ENCODE measurements at regions not wholly inside any gene's neighbourhood (a gene's known extent, or its start where the extent isn't known, plus 50 kb on each side); places are given as distances from the start of the nearest gene placed in this dataset.

DNA sequence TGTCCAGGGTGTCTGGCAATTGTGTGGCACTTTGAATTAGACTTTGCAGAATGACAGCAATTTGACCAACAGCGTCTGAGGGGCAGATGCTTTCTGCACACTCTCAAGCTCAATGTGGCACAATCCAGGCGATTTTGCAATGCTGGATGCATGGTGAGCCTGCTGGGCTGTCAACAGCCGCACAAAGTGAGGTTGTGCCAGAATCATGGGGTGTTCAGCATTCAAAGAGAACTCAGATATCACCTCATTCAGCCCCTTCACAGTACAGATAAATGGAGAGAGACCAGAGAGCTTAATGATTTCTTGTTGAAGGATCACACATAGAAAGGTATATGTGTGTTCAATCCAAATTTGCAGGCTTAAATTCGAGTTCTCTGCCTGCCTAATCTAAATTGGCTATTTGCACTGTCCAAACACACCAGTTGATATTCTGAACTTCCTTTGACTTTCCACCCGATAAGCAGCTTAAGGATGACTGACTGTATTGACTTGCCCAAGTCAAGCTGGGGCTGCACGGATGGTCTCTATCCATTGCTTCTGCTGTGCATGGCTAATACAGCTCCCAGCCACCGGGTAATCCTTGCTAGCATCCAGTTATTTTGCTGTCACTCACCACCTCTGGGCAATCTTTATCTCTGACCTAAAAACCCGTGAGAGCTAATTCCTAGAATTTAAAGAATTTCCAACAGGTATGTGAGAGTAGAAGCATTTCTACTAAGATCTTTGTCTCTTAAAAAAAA lies 157.9 kb upstream of the TAS2R1 start:
- H3K36me3 ChIP-seq (replicated peaks; ENCODE audit: control insufficient read depth, insufficient read depth, low read length): no peaks in the 10 kb centered on the region
- H3K27me3 ChIP-seq (ENCODE audit: control insufficient read depth, insufficient read depth, low read length): no peaks in the 10 kb centered on the region
- no peak for DNase-seq
- H3K4me3 ChIP-seq (ENCODE audit: insufficient read depth, low read depth, low read length): no peak overlapping the region

DNA sequence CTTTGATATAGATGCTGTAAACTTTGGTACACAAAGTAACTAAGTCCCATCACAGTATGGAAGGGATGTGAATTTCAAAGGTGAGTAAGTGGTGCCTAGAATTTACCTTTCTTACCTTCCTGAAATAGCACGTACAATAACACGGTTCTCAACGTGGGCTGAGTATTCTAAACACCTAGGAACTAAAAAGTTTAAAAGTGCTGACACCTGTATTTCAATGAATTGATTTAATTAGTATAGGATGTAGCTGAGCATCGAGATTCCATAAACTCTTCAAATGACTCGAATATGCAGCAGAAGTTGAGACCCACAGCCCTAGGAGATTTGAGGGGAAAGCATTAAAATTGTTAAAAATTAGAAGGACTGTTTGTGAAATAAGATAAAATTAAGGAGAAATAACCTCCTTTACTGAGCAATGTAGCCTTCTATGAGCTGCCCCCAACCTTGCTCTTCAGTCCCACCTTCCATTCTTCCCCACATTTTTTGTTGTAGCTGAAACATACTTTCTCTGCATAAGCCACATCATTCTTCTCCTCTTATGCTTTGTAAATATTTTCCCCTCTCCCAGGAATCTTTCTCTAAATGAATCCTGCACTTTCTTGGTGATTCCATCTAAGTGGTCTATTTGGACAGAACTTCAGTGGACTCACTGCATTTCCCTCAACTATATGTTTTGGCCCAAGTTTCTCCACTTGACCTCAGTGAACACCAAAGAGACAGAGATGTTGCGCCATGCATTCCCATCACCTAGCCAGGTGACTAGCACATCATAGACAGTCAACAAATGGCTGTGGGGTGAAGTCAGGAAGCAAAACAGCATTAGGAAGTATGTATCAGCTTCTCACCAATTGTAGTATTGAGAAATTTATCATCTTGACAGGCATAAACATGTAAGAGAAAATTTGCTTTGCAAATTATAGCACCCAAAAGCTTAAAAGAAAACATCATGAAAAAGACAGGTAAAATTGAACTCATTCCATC lies 156.5 kb upstream of the TAS2R1 start:
- Histone ChIP-seq H3K4me3 (ENCODE audit: insufficient read depth, low read depth, low read length) (no peak overlapping the region), H3K27me3 (ENCODE audit: control insufficient read depth, insufficient read depth, low read length) (no peaks in the 10 kb centered on the region), H3K36me3 (replicated peaks; ENCODE audit: control insufficient read depth, insufficient read depth, low read length) (no peaks in the 10 kb centered on the region)
- no peak for DNase-seq

DNA sequence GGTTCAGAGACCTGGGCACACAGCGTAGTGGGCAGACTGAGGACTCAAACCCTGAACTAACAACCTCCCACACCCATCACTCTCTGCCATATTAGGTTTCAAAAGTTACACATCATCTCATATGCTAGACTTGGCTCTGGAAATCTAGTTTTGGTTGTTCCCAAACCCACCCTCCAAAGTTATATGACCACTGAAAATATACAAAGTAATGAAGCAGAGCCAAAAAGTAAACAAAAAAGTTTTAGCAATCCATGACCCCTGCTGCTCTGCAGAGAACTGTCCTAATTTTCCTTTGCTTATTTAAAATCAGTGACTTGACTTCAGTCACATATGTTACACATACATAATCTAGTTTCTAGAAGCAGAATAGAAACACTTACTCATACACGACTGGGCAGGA lies 155.6 kb upstream of the TAS2R1 start:
- no peak overlapping the region for H3K4me3 ChIP-seq (ENCODE audit: insufficient read depth, low read depth, low read length)
- H3K36me3 ChIP-seq (replicated peaks; ENCODE audit: control insufficient read depth, insufficient read depth, low read length): no peaks in the 10 kb centered on the region
- no peaks in the 10 kb centered on the region for H3K27me3 ChIP-seq (ENCODE audit: control insufficient read depth, insufficient read depth, low read length)
- DNase-seq: no peak

DNA sequence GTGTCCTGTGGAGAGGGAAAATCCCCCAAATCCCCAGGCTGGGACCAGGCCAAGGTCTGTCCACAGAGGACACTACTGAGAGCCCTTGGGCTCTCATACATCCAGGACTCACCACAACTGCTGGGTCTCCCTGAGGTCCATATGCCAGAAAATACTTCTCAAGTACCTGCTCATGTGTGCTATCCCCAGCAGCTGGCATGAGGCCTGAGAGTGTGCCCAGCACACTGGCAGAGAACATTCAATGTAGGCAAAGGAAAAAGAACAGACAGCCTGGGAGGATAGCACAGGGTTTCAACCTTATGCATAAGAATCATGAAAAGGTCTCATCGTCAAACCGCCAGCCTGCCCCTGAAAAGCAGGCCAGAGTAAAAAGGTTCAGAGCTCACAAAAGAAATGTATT lies 154.1 kb upstream of the TAS2R1 start:
- Histone ChIP-seq H3K4me3 (ENCODE audit: insufficient read depth, low read depth, low read length) (no peak overlapping the region), H3K36me3 (replicated peaks; ENCODE audit: control insufficient read depth, insufficient read depth, low read length) (no peaks in the 10 kb centered on the region), H3K27me3 (ENCODE audit: control insufficient read depth, insufficient read depth, low read length) (no peaks in the 10 kb centered on the region)
- DNase-seq: no peak

DNA sequence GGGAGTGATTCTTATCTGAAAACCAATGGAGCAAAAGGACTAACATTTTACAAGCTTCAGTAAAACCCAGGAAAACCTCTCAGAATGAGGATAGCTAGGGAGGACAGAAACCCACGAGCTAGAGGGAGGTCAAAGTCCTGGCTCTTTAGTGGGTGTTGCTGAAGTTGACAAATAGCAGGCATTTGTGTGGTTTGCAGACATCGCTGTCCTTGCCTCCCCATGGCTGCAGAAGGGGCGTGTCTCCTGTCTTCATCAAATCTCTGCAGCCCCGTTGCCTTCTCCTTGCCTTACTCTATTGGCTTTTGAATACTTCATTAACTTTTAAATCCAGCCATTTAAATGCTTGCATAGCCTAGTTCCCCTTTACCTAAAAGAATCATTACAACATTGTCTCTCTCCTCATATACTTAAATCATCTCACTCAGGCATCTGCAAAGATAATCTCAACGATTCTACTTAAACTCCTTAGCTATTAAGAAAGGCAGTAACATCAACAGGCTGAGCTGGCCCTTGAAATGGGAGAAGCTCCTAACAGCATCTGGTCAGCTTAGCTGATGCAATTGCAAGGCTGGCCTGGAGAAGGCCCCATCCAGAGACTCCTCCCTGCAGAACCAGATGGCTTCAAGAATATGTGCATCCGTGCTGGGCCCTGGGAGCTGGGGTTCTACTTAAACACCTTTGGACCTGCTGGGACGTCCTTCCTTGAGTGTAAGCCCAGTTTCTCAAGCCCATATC lies 152.8 kb upstream of the TAS2R1 start:
- Histone ChIP-seq H3K27me3 (ENCODE audit: control insufficient read depth, insufficient read depth, low read length) (no peaks in the 10 kb centered on the region), H3K4me3 (ENCODE audit: insufficient read depth, low read depth, low read length) (no peak overlapping the region), H3K36me3 (replicated peaks; ENCODE audit: control insufficient read depth, insufficient read depth, low read length) (no peaks in the 10 kb centered on the region)
- peak; percentile 22 for DNase-seq

DNA sequence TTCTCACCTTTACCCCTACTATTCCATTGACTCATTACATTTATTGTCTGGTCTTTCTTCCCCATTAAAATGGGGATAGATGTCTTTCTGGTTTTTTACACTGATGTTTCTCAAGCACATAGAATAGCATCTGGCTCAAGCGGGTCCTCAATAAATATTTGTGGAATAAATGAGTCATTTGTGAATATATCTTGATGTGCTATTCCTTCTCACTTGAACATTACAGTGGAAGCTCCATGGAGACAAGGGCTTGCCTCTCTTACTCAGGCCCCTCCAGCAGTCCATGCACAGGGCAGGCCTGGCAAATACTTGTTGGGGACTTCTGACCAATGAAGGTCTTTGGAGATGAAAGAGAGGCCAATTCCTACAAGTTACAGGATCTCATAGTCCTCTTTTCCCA lies 151.7 kb upstream of the TAS2R1 start:
- no peaks in the 10 kb centered on the region for H3K36me3 ChIP-seq (replicated peaks; ENCODE audit: control insufficient read depth, insufficient read depth, low read length)
- no peaks in the 10 kb centered on the region for H3K27me3 ChIP-seq (ENCODE audit: control insufficient read depth, insufficient read depth, low read length)
- H3K4me3 ChIP-seq (ENCODE audit: insufficient read depth, low read depth, low read length): no peak overlapping the region
- DNase-seq: no peak

DNA sequence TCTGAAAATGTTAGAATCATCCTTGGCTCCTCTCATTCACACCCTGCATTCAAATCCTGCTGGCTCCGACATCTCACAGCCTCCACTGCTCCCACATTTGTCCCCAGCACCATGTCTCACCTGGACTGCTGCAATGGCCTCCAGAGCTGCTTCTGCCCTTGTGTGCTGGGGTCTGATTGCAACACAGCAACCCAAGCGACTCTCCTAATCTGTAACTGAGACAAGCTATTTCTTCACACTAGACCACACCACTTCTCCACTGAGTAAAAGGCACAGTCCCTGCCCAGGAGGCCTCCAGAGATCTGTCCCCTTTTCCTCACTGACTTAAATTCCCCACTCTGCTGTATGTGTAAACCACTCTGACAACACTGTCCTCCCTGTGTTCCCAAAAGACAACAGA lies 151.1 kb upstream of the TAS2R1 start:
- Histone ChIP-seq H3K27me3 (ENCODE audit: control insufficient read depth, insufficient read depth, low read length) (no peaks in the 10 kb centered on the region), H3K36me3 (replicated peaks; ENCODE audit: control insufficient read depth, insufficient read depth, low read length) (no peaks in the 10 kb centered on the region)

DNA sequence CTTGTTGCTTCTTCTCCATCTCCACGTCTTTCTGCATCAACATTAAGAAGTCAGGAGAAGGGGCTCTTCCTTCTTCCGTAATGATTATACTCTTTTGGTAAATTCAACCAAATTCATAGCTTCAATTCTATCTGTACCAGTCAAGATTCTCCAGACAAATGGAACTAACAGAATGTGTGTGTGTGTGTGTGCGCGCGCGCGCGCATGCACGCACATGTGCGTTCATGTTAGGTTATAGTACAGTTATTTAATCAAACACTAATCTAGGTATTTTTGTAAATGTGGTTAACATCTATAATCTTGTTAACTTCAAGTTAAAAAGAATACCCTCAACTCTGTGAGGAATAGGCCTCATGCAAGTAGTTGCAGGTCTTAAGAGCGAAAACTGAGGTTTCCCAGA lies 150.3 kb upstream of the TAS2R1 start:
- DNase-seq: no peak
- Histone ChIP-seq H3K27me3 (ENCODE audit: control insufficient read depth, insufficient read depth, low read length) (no peaks in the 10 kb centered on the region), H3K36me3 (replicated peaks; ENCODE audit: control insufficient read depth, insufficient read depth, low read length) (no peaks in the 10 kb centered on the region), H3K4me3 (ENCODE audit: insufficient read depth, low read depth, low read length) (no peak overlapping the region)

More for the DNA sequence above, 151.1 kb upstream of the TAS2R1 start:
- no peak for DNase-seq
- no peak overlapping the region for H3K4me3 ChIP-seq (ENCODE audit: insufficient read depth, low read depth, low read length)

DNA sequence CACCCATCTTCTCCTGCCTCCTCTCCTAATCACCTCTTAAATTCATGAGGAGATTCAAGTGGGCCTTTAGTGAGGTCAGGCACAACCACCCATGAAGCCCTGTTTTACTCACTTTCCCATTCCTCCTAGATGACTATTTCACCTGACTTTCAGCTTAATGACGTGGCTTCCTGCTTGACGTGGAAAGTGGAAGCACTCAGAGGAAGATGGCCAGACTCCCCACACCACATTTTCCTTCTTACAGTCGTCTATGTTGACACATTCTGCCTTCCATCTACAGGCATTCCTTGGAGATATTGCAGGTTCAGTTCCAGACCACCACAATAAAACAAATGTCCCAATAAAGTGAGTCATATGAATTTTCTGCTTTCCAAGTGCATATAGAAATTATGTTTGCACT lies 146.4 kb upstream of the TAS2R1 start:
- H3K4me3 ChIP-seq (ENCODE audit: insufficient read depth, low read depth, low read length): no peak overlapping the region
- DNase-seq: no peak
- no peaks in the 10 kb centered on the region for H3K27me3 ChIP-seq (ENCODE audit: control insufficient read depth, insufficient read depth, low read length)
- H3K36me3 ChIP-seq (replicated peaks; ENCODE audit: control insufficient read depth, insufficient read depth, low read length): no peaks in the 10 kb centered on the region

DNA sequence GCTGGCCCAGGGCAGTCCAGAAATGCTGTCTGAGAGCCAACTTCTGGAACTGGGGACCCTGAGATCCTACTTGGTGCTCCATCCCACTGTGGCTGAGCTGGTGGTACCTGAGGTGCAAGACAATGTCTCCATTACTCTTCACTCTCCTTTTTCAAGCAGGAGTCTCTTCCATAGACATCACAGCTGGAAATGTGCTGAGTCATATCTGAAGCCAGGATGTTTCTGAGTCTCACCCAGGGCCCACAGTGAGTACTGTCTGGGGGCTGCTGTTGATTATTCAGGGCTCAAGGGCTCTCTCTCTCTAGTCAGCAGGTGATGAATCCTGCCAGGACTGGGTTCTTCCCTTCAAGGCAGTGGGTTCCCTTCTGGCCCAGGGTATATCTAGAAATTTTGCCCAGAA lies 145.2 kb upstream of the TAS2R1 start:
- DNase-seq: no peak
- Histone ChIP-seq H3K27me3 (ENCODE audit: control insufficient read depth, insufficient read depth, low read length) (no peaks in the 10 kb centered on the region), H3K36me3 (replicated peaks; ENCODE audit: control insufficient read depth, insufficient read depth, low read length) (no peaks in the 10 kb centered on the region), H3K4me3 (ENCODE audit: insufficient read depth, low read depth, low read length) (no peak overlapping the region)

DNA sequence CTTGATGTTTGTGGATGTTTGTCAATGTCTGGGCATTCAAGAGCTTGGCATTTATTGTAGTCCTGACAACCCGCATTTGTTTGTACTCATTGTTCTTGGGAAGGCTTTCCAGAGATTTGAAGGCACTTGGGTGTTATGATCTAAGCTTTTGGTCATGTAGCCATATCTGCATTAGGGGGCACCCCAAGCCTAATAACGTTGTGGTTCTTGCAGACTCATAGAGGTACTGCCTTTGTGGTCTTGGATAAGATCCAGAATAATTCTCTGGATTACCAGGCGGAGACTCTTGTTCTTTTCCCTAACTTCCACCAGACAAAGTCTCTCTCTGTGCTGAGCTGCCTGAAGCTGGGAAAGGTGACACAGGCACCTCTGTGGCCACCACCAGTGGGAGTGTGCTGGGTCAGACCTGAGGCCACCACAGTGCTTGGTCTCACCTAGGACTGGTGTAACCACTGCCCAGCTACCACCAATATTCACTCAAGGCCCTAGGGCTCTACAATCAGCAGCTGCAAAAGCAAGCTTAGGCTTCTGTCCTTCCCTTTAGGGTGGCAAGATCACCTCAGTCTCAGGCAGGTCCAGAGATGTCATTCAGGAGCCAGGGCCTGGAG lies 144.4 kb upstream of the TAS2R1 start:
- H3K36me3 ChIP-seq (replicated peaks; ENCODE audit: control insufficient read depth, insufficient read depth, low read length): no peaks in the 10 kb centered on the region
- H3K27me3 ChIP-seq (ENCODE audit: control insufficient read depth, insufficient read depth, low read length): no peaks in the 10 kb centered on the region
- DNase-seq: no peak
- no peak overlapping the region for H3K4me3 ChIP-seq (ENCODE audit: insufficient read depth, low read depth, low read length)

DNA sequence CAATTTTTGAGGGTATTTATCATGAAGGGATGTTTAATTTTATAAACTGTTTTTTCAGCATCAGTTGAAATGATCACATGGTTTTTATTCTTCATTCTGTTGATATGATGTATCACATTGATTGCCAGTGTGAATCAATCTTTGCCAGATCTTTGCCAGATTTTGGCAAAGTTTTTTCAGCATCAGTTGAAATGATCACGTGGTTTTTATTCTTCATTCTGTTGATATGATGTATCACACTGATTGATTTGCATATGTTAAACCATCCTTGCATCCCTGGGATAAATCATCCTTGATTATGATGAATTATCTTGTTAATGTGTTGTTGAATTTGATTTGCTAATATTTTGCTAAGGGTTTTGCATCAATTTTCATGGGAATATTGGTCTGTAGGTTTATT lies 140.9 kb upstream of the TAS2R1 start:
- H3K4me3 ChIP-seq (ENCODE audit: insufficient read depth, low read depth, low read length): no peak overlapping the region
- no peaks in the 10 kb centered on the region for H3K36me3 ChIP-seq (replicated peaks; ENCODE audit: control insufficient read depth, insufficient read depth, low read length)
- no peak for DNase-seq
- no peaks in the 10 kb centered on the region for H3K27me3 ChIP-seq (ENCODE audit: control insufficient read depth, insufficient read depth, low read length)

DNA sequence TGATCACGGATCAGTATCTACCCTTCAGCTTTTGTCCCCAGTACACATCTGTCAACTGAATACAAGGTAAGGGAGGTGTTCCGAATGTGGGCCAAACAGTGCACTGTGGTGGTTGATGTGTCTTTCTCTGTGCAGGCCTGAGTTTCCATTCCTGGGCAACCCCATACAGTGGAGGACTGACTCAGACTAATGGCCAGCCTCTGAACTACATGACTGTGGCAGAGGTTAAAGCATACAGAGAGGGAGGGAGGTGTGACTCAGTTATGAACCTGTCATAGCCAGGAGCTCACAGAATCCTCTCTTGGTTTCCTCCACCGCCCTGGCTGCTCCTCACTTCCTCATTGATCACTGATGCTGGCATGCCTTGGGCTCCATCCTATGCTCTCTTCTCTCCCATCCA lies 136.4 kb upstream of the TAS2R1 start:
- H3K36me3 ChIP-seq (replicated peaks; ENCODE audit: control insufficient read depth, insufficient read depth, low read length): no peaks in the 10 kb centered on the region
- H3K27me3 ChIP-seq (ENCODE audit: control insufficient read depth, insufficient read depth, low read length): no peaks in the 10 kb centered on the region
- H3K4me3 ChIP-seq (ENCODE audit: insufficient read depth, low read depth, low read length): no peak overlapping the region
- DNase-seq: no peak

DNA sequence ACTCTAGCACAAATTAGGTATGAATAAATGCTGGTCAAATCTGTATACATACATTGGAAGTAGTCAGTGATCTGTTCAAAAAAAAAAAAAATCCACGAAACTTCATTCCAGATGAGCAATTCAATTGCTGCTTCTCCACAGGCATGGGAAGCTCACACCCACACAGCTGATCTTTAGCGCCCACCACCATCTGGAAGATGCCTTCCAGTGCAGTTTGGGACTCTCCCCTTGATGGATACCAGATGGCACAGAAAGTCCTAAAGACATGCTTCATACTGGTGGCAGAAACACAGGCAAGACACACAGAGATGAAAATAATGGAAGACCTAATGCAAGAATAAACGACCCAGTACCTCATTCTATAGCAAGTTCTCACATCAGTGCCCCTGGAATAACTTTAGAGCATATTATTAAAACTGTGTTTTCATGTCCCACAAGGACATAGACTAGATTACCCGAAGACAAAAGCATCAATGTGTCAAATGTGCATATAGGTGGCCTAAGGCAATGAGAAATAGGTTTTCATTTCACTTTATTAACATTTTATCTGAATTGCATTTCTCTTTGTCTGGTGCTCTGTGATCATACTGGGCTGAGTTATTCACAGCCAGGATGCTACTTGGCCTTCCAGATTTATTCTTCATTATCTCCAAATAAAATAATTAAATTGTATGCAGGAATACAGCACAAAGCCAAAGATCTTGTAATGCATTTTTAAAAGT lies 135.4 kb upstream of the TAS2R1 start:
- Histone ChIP-seq H3K27me3 (ENCODE audit: control insufficient read depth, insufficient read depth, low read length) (no peaks in the 10 kb centered on the region), H3K36me3 (replicated peaks; ENCODE audit: control insufficient read depth, insufficient read depth, low read length) (no peaks in the 10 kb centered on the region), H3K4me3 (ENCODE audit: insufficient read depth, low read depth, low read length) (no peak overlapping the region)
- DNase-seq: no peak

All from H7 (cell line).